ENCODE measurements at regions not wholly inside any gene's neighbourhood (a gene's known extent, or its start where the extent isn't known, plus 50 kb on each side); places are given as distances from the start of the nearest gene placed in this dataset.

- no peak for DNase-seq
These were observed 100.5 kb upstream of the SSTR1 start for GRCh38 chr14:38107216-38107631.

- no peak for DNase-seq
These were observed 99.0 kb upstream of the SSTR1 start for GRCh38 chr14:38108681-38109080.

GRCh38 chr14:38110258-38110657 is 97.4 kb upstream of the SSTR1 start:
- DNase-seq: no peak

DNA sequence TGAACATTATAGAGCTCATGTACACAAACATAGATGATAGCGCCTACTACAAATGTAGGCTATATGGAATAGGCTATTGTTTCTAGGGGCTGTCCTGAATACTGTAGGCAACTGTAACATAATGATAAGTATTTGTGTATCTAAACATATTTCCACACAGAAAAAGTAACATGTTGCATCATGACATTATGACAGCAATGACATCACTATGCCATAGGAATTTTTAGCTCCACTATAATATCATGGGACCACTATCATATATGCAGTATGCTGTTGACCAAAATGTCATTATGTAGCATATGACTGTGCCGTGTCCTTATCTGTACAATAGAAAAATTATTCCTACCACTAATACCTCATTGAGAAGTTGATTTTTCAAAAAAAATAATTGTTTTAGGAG is 96.7 kb upstream of the SSTR1 start:
- DNase-seq: no peak

GRCh38 chr14:38113546-38113945 is 94.2 kb upstream of the SSTR1 start:
- DNase-seq: no peak

DNA sequence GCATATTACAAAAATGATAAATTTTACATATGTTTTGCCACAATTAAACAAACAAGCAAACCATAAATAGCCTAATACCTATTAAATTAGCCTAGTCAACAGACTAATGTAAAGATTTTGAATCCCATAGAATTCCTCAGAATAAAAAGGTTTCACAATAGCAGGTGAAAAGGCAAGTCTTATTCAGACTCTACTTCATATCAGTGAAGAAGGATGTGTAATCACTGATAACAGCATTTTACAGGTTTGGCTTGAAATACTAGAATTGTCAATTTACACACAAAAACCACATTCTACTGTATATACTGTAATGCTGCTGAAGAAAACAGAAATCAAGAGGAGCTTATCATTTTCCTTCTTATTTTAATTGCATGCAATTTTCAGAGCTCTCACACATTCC is 90.8 kb upstream of the SSTR1 start:
- no peak for DNase-seq

DNA sequence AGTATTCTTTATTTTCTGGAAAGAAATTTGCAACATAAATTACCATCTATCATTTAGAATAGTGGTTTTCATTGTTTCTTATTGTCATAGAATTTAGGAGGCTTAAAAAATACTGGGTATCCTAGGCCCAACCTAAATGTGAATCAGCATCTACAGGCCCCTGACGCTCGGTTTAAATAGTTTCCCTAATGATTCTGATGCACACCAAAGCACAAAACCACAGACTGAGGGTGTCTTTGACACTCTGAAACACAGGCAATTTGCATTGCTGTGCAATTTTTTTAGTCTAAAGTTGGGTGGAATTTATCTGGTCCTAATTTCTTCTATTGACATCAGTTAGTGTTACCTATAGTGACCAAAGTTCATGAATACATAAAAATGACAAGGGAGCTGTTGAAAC is 87.6 kb upstream of the SSTR1 start:
- no peak for DNase-seq

GRCh38 chr14:38121320-38122020 is 86.2 kb upstream of the SSTR1 start:
- no peak for DNase-seq

- no peak for DNase-seq
These were observed 85.5 kb upstream of the SSTR1 start for GRCh38 chr14:38122241-38122640.

- DNase-seq: no peak
These were observed 83.2 kb upstream of the SSTR1 start for GRCh38 chr14:38124506-38124905.

DNA sequence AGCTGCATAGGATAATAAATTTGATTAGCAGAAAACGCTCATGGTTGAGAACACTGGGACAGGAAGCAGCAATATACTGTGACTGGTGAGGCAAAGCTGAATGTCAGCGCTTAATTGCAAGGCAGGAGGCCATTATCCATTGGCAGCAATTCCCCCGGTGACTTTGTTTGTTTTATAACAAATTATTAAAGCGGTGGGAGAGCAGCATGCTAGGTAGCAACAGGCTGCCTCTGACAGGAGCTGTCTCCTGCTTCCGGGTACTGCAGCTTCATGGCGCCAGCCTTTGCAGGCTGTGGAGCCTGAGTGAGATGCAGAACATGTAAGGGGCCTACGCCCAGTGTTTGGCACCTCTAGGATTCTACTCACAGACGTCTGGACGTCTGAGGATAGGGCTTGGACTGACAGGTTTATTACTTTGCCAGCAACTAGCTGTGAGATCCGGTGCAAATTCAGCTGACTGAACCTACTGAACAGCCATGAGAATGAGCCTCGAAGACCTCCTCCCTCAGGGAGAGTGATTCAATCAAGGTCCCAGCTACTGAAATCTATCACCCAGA is 82.1 kb upstream of the SSTR1 start:
- DNase-seq: no peak

DNA sequence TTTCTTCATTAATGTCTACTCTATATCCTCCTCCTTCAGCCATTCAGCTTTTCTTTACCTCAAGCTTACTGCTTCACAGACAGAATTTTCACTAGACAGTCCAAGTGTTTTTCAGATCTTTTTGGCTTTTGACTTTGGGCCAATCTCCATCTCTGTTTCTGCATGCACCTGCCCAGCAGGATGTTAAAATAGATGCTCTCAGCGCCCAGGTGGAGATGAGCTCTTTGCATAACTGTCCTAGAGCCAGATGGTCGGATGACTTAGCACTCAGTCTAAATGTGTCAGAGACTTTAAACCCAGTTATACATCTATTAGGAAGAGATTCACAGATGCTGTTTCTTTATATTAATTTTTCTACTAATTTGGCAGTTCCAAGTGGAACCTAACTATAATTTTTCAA is 80.3 kb upstream of the SSTR1 start:
- DNase-seq: no peak

DNA sequence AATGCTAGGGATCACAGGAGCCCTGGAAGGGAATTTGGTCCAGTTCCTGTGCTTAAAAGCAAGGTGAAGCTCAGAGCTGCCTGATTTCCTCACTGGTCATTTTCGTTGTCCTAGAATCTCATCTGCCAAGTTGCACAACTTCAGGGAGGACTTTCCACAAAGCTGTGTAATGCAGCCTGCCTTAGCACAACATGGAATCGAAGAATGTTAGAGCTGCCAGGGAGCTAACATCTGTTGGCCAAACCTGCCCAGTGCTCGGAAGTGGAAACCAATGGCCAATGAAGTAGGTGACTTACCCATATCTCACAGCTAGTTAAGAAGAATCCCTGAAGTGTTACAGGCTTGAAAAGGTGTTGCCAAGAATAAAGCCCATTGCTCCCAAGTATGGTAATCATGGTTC is 79.9 kb upstream of the SSTR1 start:
- no peak for DNase-seq

GRCh38 chr14:38128640-38129039 is 79.1 kb upstream of the SSTR1 start:
- no peak for DNase-seq

DNA sequence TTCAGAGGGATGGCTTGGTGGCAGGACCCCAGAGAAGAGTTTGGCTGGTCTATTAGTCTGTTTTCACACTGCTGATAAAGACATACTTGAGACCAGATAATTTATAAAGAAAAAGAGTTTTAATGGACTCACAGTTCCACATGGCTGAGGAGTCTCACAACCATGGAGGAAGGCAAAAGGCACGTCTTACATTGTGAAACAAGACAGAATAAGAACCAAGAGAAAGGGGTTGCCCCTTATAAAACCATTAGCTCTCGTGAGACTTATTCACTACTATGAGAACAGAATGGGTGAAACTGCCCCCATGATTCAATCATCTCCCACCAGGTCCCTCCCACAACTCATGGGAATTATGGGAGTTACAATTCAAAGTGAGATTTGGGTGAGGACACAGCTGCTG is 78.5 kb upstream of the SSTR1 start:
- no peak for DNase-seq

GRCh38 chr14:38129705-38130104 is 78.0 kb upstream of the SSTR1 start:
- DNase-seq: no peak

GRCh38 chr14:38134416-38135030 is 73.2 kb upstream of the SSTR1 start:
- no peak for DNase-seq

GRCh38 chr14:38135106-38135867 is 72.4 kb upstream of the SSTR1 start:
- DNase-seq: no peak

GRCh38 chr14:38137005-38137404 is 70.7 kb upstream of the SSTR1 start:
- no peak for DNase-seq

- DNase-seq: peak in 1 of 58 donors; percentile 6
These were observed 69.1 kb upstream of the SSTR1 start for GRCh38 chr14:38138473-38139138.

- DNase-seq: no peak
These were observed 67.8 kb upstream of the SSTR1 start for GRCh38 chr14:38139926-38140325.

DNA sequence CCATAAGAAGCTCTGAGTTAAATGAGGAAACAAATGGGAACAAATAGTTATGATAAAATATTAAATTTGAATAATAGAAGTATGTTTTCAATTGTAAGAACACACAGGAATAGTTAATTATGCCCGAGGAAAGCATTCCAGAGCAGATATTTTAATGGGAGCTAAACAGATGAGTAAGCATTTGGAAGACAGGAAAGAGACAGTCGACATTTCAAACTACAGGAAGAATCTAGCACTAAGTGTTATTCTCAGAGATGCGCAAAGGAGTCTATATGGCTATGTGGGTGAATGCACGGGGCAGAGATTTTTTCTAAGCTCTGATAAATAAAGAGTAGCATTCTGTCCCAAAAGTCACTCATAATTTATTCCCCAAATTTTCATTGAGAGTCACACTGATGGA is 64.5 kb upstream of the SSTR1 start:
- DNase-seq: no peak

Measured in anterior cingulate cortex (tissue), 58 donors.